Neural progenitor cell (in vitro differentiated cells): ENCODE measurements at regions not wholly inside any gene's neighbourhood (a gene's known extent, or its start where the extent isn't known, plus 50 kb on each side); places are given as distances from the start of the nearest gene placed in this dataset.

Source experiments
- CTCF ChIP-seq: fragments of 200-600 bp; sonication (generic); IDR thresholded peaks from 2 replicates; pipeline ENCODE4 v1.5.1; 2017; ENCODE audit warnings: antibody characterized with exemption, mild to moderate bottlenecking
- EZH2 ChIP-seq: fragments of 200-600 bp; sonication (generic); IDR thresholded peaks from 2 replicates; pipeline ENCODE4 v1.6.1; 2017; ENCODE audit warnings: antibody characterized with exemption, mild to moderate bottlenecking, moderate library complexity
- EZH2phosphoT487 ChIP-seq: fragments of 200-600 bp; sonication (generic); IDR thresholded peaks from 2 replicates; pipeline ENCODE4 v1.6.1; 2017; ENCODE audit warnings: antibody characterized with exemption

- no peak for TF ChIP-seq CTCF
- no peak for TF ChIP-seq EZH2
- TF ChIP-seq EZH2phosphoT487, result no peak
Observed at GRCh38 chr12:116389326-116389725, 111.8 kb upstream of the MED13L start.
